ENCODE measurements at regions not wholly inside any gene's neighbourhood (a gene's known extent, or its start where the extent isn't known, plus 50 kb on each side); places are given as distances from the start of the nearest gene placed in this dataset.

GRCh38 chr4:35690271-35690670 lies 554.0 kb downstream of the ARAP2 start:
- DNase-seq (ENCODE audit: low spot score): no peak
- H3K27ac ChIP-seq: no peak overlapping the region
- TF ChIP-seq, protein P1, sequence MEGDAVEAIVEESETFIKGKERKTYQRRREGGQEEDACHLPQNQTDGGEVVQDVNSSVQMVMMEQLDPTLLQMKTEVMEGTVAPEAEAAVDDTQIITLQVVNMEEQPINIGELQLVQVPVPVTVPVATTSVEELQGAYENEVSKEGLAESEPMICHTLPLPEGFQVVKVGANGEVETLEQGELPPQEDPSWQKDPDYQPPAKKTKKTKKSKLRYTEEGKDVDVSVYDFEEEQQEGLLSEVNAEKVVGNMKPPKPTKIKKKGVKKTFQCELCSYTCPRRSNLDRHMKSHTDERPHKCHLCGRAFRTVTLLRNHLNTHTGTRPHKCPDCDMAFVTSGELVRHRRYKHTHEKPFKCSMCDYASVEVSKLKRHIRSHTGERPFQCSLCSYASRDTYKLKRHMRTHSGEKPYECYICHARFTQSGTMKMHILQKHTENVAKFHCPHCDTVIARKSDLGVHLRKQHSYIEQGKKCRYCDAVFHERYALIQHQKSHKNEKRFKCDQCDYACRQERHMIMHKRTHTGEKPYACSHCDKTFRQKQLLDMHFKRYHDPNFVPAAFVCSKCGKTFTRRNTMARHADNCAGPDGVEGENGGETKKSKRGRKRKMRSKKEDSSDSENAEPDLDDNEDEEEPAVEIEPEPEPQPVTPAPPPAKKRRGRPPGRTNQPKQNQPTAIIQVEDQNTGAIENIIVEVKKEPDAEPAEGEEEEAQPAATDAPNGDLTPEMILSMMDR (IDR thresholded peaks at IDR 0.05): no peak
- H3K4me3 ChIP-seq: no peak overlapping the region

DNA sequence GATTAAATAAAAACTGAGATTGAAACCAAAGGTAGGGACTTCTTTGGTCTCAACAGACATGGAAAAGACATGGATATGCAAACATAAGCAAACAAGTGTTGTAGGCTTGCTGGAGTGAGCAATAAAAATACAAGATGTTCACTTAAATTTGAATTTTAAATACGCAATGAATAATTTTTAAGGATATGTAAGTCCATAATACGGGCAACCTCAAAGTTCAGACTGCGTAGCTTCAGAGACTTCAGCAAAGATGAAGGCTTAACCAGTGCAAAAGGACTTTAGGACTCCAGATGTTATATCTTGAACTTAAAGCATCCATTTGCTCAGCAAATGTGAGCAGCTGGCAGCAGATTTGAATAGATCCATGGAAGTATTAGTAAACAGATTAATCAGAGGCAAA lies 549.3 kb downstream of the ARAP2 start:
- H3K4me3 ChIP-seq: no peak overlapping the region
- H3K27ac ChIP-seq: no peak overlapping the region
- DNase-seq (ENCODE audit: low spot score): no peak
- TF ChIP-seq, protein P1 (IDR thresholded peaks at IDR 0.05): no peak

GRCh38 chr4:35695421-35695820 lies 548.9 kb downstream of the ARAP2 start:
- no peak for DNase-seq (ENCODE audit: low spot score)
- H3K4me3 ChIP-seq: no peak overlapping the region
- no peak overlapping the region for H3K27ac ChIP-seq
- TF ChIP-seq, protein P1 (IDR thresholded peaks at IDR 0.05): no peak

DNA sequence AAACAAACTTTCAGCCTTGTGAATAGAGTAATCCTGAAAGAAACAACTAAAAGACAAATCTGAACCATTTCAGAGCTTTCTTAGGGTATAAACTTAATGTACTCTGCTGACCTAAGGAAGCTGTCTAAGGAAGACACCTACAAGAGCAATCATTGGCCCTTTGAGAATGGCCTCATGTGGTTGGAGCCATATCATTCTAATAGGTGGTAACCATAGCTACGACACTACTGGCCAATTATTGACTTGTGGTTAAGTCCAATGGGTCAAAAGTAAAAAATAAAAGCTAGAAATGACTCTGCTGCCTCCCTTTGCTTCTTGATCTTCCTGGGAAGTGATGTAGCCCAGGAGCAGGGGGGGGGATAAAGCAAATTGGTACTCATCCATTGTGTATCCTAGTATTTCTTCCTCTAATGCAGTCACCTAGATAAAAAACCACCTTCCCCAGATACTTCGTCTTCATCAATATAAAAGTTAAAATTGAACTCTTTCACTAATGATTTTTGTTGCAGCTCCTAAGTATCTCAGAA lies 547.0 kb downstream of the ARAP2 start:
- Histone ChIP-seq H3K4me3 (no peak overlapping the region), H3K27ac (no peak overlapping the region)
- TF ChIP-seq, protein P1 (IDR thresholded peaks at IDR 0.05): no peak
- DNase-seq (ENCODE audit: low spot score): no peak

DNA sequence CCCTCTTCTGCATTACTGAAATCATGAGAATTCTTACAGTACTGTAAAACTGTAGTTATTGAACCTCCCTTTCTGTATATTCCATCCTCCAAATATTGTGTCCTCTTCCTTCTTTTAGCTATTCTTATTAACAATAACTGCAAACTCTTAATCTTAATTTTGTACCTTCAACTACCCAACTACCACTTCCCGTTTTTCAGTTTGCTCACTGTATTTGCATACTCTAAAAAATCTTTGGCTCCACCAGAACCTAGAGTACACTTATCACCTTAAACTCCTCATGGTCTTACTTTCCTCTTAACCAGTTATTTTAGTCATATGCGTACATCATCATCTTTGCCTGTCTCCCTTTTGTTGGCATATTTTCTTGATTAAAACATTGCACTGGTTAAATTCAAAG lies 543.7 kb downstream of the ARAP2 start:
- TF ChIP-seq, protein P1 (IDR thresholded peaks at IDR 0.05): no peak
- DNase-seq (ENCODE audit: low spot score): no peak
- no peak overlapping the region for H3K4me3 ChIP-seq
- no peak overlapping the region for H3K27ac ChIP-seq

GRCh38 chr4:35709080-35709479 lies 535.2 kb downstream of the ARAP2 start:
- TF ChIP-seq, protein P1 (IDR thresholded peaks at IDR 0.05): no peak
- no peak overlapping the region for H3K27ac ChIP-seq
- H3K4me3 ChIP-seq: no peak overlapping the region
- no peak for DNase-seq (ENCODE audit: low spot score)

GRCh38 chr4:35710343-35710742 lies 534.0 kb downstream of the ARAP2 start:
- TF ChIP-seq, protein P1 (IDR thresholded peaks at IDR 0.05): no peak
- no peak for DNase-seq (ENCODE audit: low spot score)
- H3K27ac ChIP-seq: no peak overlapping the region
- H3K4me3 ChIP-seq: no peak overlapping the region
